GM12878 (cell line): ENCODE measurements at regions not wholly inside any gene's neighbourhood (a gene's known extent, or its start where the extent isn't known, plus 50 kb on each side); places are given as distances from the start of the nearest gene placed in this dataset.

ENCODE experiments used
- ATAC-seq: fragments of 200-7000 bp; cut with Tn5 transposase; 3 replicates; pipeline ENCODE4 v1.9.1; 2020; ENCODE audit warnings: mild to moderate bottlenecking, moderate library complexity
- BruUV-seq: library from RNA; stranded (reverse); fragments of 400-500 nt; replicated peaks from 2 replicates; lab custom pipeline; 2021; lab: Mats Ljungman, UMichigan
- CTCF ChIA-PET: fragments of 300-600 bp; sonication (Branson Sonifier 250); formaldehyde crosslinking; extraction: SDS; loops from one replicate; lab custom pipeline; 2021; ENCODE audit warnings: inconsistent platforms; lab: Yijun Ruan, JAX
- POLR2A ChIA-PET: fragments of 350-600 bp; formaldehyde crosslinking; extraction: SDS; loops from one replicate; lab custom pipeline; 2021; ENCODE audit warnings: inconsistent platforms; lab: Charles Lee
- RAD21 ChIA-PET: fragments of 300-600 bp; sonication (Branson Sonifier 250); formaldehyde crosslinking; loops from one replicate; lab custom pipeline; 2023; ENCODE audit warnings: antibody characterized with exemption; ENCODE audit not compliant: unreplicated experiment; lab: Charles Lee
- SMC1A ChIA-PET: fragments of 300-600 bp; sonication (Branson Sonifier 250); formaldehyde crosslinking; loops from one replicate; lab custom pipeline; 2023; ENCODE audit not compliant: unreplicated experiment, uncharacterized antibody; lab: Charles Lee
- DNase-seq: peaks from one replicate; pipeline ENCODE4 v3.0.0-alpha.2; 2011; ENCODE audit warnings: low read depth, low spot score
- FAIRE-seq: peaks from 3 replicates; lab custom pipeline; 2011; peaks lifted over from hg19 to GRCh38; lab: Jason Lieb, UNC
- H2AFZ ChIP-seq: 2 replicates; pipeline ENCODE4 v1.6.0; 2011; ENCODE audit warnings: low read depth, low read length, control low read depth; ENCODE audit not compliant: control insufficient read depth
- H3K27ac ChIP-seq: 2 replicates; pipeline ENCODE4 v1.5.1; 2011; ENCODE audit warnings: control low read depth; ENCODE audit not compliant: control insufficient read depth, insufficient read depth
- H3K27me3 ChIP-seq, 2 experiments: replicated peaks in 1 of 2; 2 replicates each; pipeline versions ENCODE4 v1.6.0 to v1.6.1; 2011; ENCODE audit warnings: low read length in 1 of 2; ENCODE audit not compliant: control insufficient read depth in 2 of 2, insufficient read depth in 2 of 2
- H3K36me3 ChIP-seq, 2 experiments: 2 replicates each; pipeline ENCODE4 v1.5.1; 2011; ENCODE audit warnings: low read length in 1 of 2; ENCODE audit not compliant: control insufficient read depth in 2 of 2, insufficient read depth in 2 of 2
- H3K4me1 ChIP-seq: 2 replicates; pipeline ENCODE4 v1.6.1; 2011; ENCODE audit warnings: mild to moderate bottlenecking, low read length, moderate library complexity, mixed read lengths; ENCODE audit not compliant: control insufficient read depth, insufficient read depth
- H3K4me2 ChIP-seq: 2 replicates; pipeline ENCODE4 v1.6.0; 2011; ENCODE audit warnings: control low read depth; ENCODE audit not compliant: control insufficient read depth, insufficient read depth
- H3K4me3 ChIP-seq: fragments of 200-600 bp; sonication (generic); 2 replicates; pipeline ENCODE4 v1.5.1; 2016
- H3K79me2 ChIP-seq: 2 replicates; pipeline ENCODE4 v1.6.0; 2011; ENCODE audit warnings: low read length; ENCODE audit not compliant: control insufficient read depth, insufficient read depth
- H3K9ac ChIP-seq: 2 replicates; pipeline ENCODE4 v1.8.0; 2011; ENCODE audit warnings: low read length, control low read depth, mixed read lengths; ENCODE audit not compliant: control insufficient read depth, insufficient read depth
- H3K9me3 ChIP-seq: replicated peaks from 3 replicates; pipeline ENCODE4 v1.5.1; 2011; ENCODE audit warnings: mild to moderate bottlenecking, low read length; ENCODE audit not compliant: control insufficient read depth, insufficient read depth
- H4K20me1 ChIP-seq: 2 replicates; pipeline ENCODE4 v1.6.0; 2011; ENCODE audit not compliant: control insufficient read depth, insufficient read depth
- ATF3 ChIP-seq: IDR thresholded peaks from 2 replicates; pipeline ENCODE4 v1.6.1; 2011; ENCODE audit warnings: low read depth, mild to moderate bottlenecking, low read length, moderate library complexity, borderline replicate concordance; ENCODE audit errors: extremely low read depth
- CHD4 ChIP-seq: fragments of 200-600 bp; sonication (generic); IDR thresholded peaks from 2 replicates; pipeline ENCODE4 v1.6.1; 2016; ENCODE audit warnings: mild to moderate bottlenecking
- EGR1 ChIP-seq, 2 experiments: IDR thresholded peaks; 1 replicate in 1 of 2; 2 replicates in 1 of 2; pipeline ENCODE4 v1.6.1; 2011 to 2012; ENCODE audit warnings: low read depth in 2 of 2, low read length in 2 of 2, borderline replicate concordance in 1 of 2, mild to moderate bottlenecking in 1 of 2, moderate library complexity in 1 of 2
- HDAC2 ChIP-seq: fragments of 200-600 bp; sonication (generic); IDR thresholded peaks from 2 replicates; pipeline ENCODE4 v1.6.1; 2017
- KAT2A ChIP-seq: conservative IDR thresholded peaks from 2 replicates; pipeline ENCODE4 v1.6.1; 2011; ENCODE audit warnings: low read depth, low read length; ENCODE audit not compliant: control insufficient read depth
- MLLT1 ChIP-seq: fragments of 450-650 bp; IDR thresholded peaks from 2 replicates; pipeline ENCODE4 v1.6.1; 2016; ENCODE audit warnings: mild to moderate bottlenecking
- NFYA ChIP-seq: IDR thresholded peaks from 2 replicates; pipeline ENCODE4 v1.6.1; 2011; ENCODE audit warnings: low read depth, mild to moderate bottlenecking, low read length, improper control_type of control experiment, borderline replicate concordance
- RELB ChIP-seq: fragments of 450-650 bp; IDR thresholded peaks from 2 replicates; pipeline ENCODE4 v1.6.1; 2017; ENCODE audit warnings: low read depth, mild to moderate bottlenecking, moderate library complexity
- SMARCA5 ChIP-seq: fragments of 450-650 bp; IDR thresholded peaks from 2 replicates; pipeline ENCODE4 v1.6.1; 2017; ENCODE audit warnings: mild to moderate bottlenecking
- SPI1 ChIP-seq: IDR thresholded peaks from 2 replicates; pipeline ENCODE4 v1.6.1; 2011; ENCODE audit warnings: low read depth, mild to moderate bottlenecking, low read length, moderate library complexity, borderline replicate concordance; ENCODE audit not compliant: insufficient read depth
- ZBTB11 ChIP-seq: fragments of 450-650 bp; formaldehyde crosslinking; IDR thresholded peaks from 2 replicates; pipeline ENCODE4 v1.5.0; 2022; ENCODE audit warnings: mild to moderate bottlenecking, missing genetic modification characterization
- ZNF207 ChIP-seq: fragments of 450-650 bp; IDR thresholded peaks from 2 replicates; pipeline ENCODE4 v1.6.1; 2014; ENCODE audit warnings: antibody characterized with exemption, mild to moderate bottlenecking, borderline replicate concordance
- ZNF274 ChIP-seq: IDR thresholded peaks from one replicate; pipeline ENCODE4 v1.8.0; 2011; ENCODE audit not compliant: insufficient read length, insufficient read depth
- WGBS: methylation state at CpG from one replicate; pipeline ENCODE4 v1.1.6; 2016; ENCODE audit warnings: low lambda C conversion rate; ENCODE audit not compliant: insufficient replicate concordance, insufficient coverage; ENCODE audit errors: missing lambda C conversion rate; 5-methylcytosine and 5-hydroxymethylcytosine counted together
- in situ Hi-C: fragments of 300-500 bp; cut with MboI; formaldehyde crosslinking; loops from 9 replicates; pipeline ENCODE4 v1.14.3; 2018; ENCODE audit warnings: mixed read lengths
- intact Hi-C: fragments of 100-400 bp; cut with micrococcal nuclease; formaldehyde crosslinking; loops from one replicate; pipeline ENCODE4 v1.14.2; 2022; ENCODE audit not compliant: unreplicated experiment

- no peak for TF ChIP-seq ZBTB11 (CRISPR knock-in tag)
- no peak for TF ChIP-seq ZNF274
- no peak for TF ChIP-seq HDAC2
- no peak for TF ChIP-seq ZNF207
- TF ChIP-seq, all 136 proteins: peak for 0
These were observed 426.5 kb downstream of the MED13L start (continued) for GRCh38 chr12:115850957-115851356.

GRCh38 chr12:115849262-115849943 lies 428.1 kb downstream of the MED13L start:
- H4K20me1 ChIP-seq = no peaks in the 10 kb centered on the region
- H3K36me3 ChIP-seq = no peaks in the 10 kb centered on the region
- BruUV-seq = no TSS peak
- no peak overlapping the region for H2AFZ ChIP-seq
- DNase-seq = no peak
- H3K79me2 ChIP-seq = no peaks in the 10 kb centered on the region
- ChIA-PET POLR2A (no interaction called here), SMC1A (no interaction called here), CTCF (no interaction called here), RAD21 (no interaction called here)
- WGBS = 40% methylated on average over 8 of the region's 8 CpGs
- H3K4me2 ChIP-seq = no peak overlapping the region
- intact Hi-C loops = no loop called here
- H3K9me3 ChIP-seq = no peaks in the 10 kb centered on the region
- H3K27me3 ChIP-seq = no peaks in the 10 kb centered on the region
- ATAC-seq = no peak
- no peaks in the 10 kb centered on the region for H3K4me1 ChIP-seq
- FAIRE-seq = no peak
- in situ Hi-C loops = no loop called here
- H3K4me3 ChIP-seq = no peak overlapping the region
- no peak overlapping the region for H3K9ac ChIP-seq
- no peak overlapping the region for H3K27ac ChIP-seq
- TF ChIP-seq MLLT1 (no peak), CHD4 (no peak), SMARCA5 (no peak), RELB (no peak), KAT2A (no peak), NFYA (no peak), EGR1 (IDR thresholded peaks at IDR 0.05; ENCODE audit: borderline replicate concordance in 1 of 2, low read depth in 2 of 2, low read length in 2 of 2) (no peak), SPI1 (no peak), ATF3 (no peak)
